Smooth muscle cell (in vitro differentiated cells): ENCODE measurements at regions not wholly inside any gene's neighbourhood (a gene's known extent, or its start where the extent isn't known, plus 50 kb on each side); places are given as distances from the start of the nearest gene placed in this dataset.

Experiments
- DNase-seq: peaks from one replicate; lab custom pipeline; 2025; ENCODE audit not compliant: unreplicated experiment; lab: John Stamatoyannopoulos, UW
- H2AFZ ChIP-seq: fragments of 200-600 bp; sonication (generic); 2 replicates; pipeline ENCODE4 v1.6.0; 2016; ENCODE audit warnings: antibody characterized with exemption, low read depth, mild to moderate bottlenecking
- H3F3A ChIP-seq: fragments of 200-600 bp; sonication (generic); 2 replicates; pipeline ENCODE4 v1.6.0; 2017; ENCODE audit warnings: antibody characterized with exemption, low read depth
- H3K27ac ChIP-seq: fragments of 200-600 bp; sonication (generic); 2 replicates; pipeline ENCODE4 v1.5.1; 2016; ENCODE audit warnings: low read depth, mild to moderate bottlenecking
- H3K27me3 ChIP-seq: fragments of 200-600 bp; sonication (generic); 2 replicates; pipeline ENCODE4 v1.6.1; 2016; ENCODE audit warnings: low read depth, mild to moderate bottlenecking
- H3K36me3 ChIP-seq: fragments of 200-600 bp; sonication (generic); 2 replicates; pipeline ENCODE4 v1.5.1; 2016; ENCODE audit warnings: low read depth
- H3K4me1 ChIP-seq: fragments of 200-600 bp; sonication (generic); 2 replicates; pipeline ENCODE4 v1.5.1; 2016; ENCODE audit warnings: low read depth
- H3K4me2 ChIP-seq: fragments of 200-600 bp; sonication (generic); 2 replicates; pipeline ENCODE4 v1.6.0; 2016; ENCODE audit warnings: mild to moderate bottlenecking
- H3K4me3 ChIP-seq: fragments of 200-600 bp; sonication (generic); 2 replicates; pipeline ENCODE4 v1.5.1; 2016; ENCODE audit warnings: mild to moderate bottlenecking
- H3K79me2 ChIP-seq: fragments of 200-600 bp; sonication (generic); 2 replicates; pipeline ENCODE4 v1.6.0; 2016; ENCODE audit warnings: low read depth, mild to moderate bottlenecking
- H3K9ac ChIP-seq: fragments of 200-600 bp; sonication (generic); 2 replicates; pipeline ENCODE4 v1.6.0; 2016; ENCODE audit warnings: low read depth
- H3K9me3 ChIP-seq: fragments of 200-600 bp; sonication (generic); replicated peaks from 2 replicates; pipeline ENCODE4 v1.5.1; 2016; ENCODE audit warnings: low read depth
- H4K20me1 ChIP-seq: fragments of 200-600 bp; sonication (generic); 2 replicates; pipeline ENCODE4 v1.6.0; 2016; ENCODE audit warnings: low read depth
- CTCF ChIP-seq: fragments of 200-600 bp; sonication (generic); IDR thresholded peaks from 2 replicates; pipeline ENCODE4 v1.5.1; 2017; ENCODE audit warnings: borderline replicate concordance, mild to moderate bottlenecking, antibody characterized with exemption; ENCODE audit not compliant: insufficient read depth, poor library complexity, severe bottlenecking
- WGBS: methylation state at CpG from one replicate; pipeline ENCODE4 v1.1.7; 2016; ENCODE audit warnings: low lambda C conversion rate; 5-methylcytosine and 5-hydroxymethylcytosine counted together

- 87% methylated on average over 5 of the region's 5 CpGs for WGBS
- H3K4me1 ChIP-seq: peaks cover 13% of the 10 kb centered on the region
- H3K9ac ChIP-seq: no peak overlapping the region
Observed at GRCh38 chr3:88812576-88812975, 294.8 kb upstream of the EPHA3 start.

GRCh38 chr3:88816445-88816844, 291.0 kb upstream of the EPHA3 start:
- Histone ChIP-seq H3K79me2 (no peaks in the 10 kb centered on the region), H3F3A (no peaks in the 10 kb centered on the region), H3K27me3 (no peaks in the 10 kb centered on the region), H3K4me3 (no peak overlapping the region), H3K27ac (no peak overlapping the region), H3K4me1 (no peaks in the 10 kb centered on the region), H3K9ac (no peak overlapping the region), H3K9me3 (no peaks in the 10 kb centered on the region), H3K4me2 (no peak overlapping the region), H2AFZ (no peak overlapping the region), H4K20me1 (no peaks in the 10 kb centered on the region), H3K36me3 (no peaks in the 10 kb centered on the region)
- 87% methylated on average over 4 of the region's 4 CpGs for WGBS
- no peak for TF ChIP-seq CTCF
- DNase-seq: no peak

More at GRCh38 chr3:88812576-88812975, 294.8 kb upstream of the EPHA3 start:
- no peaks in the 10 kb centered on the region for H3F3A ChIP-seq
- H3K27me3 ChIP-seq: no peaks in the 10 kb centered on the region
- H4K20me1 ChIP-seq: no peaks in the 10 kb centered on the region
- no peak for TF ChIP-seq CTCF
- no peak overlapping the region for H3K4me3 ChIP-seq
- H3K27ac ChIP-seq: no peak overlapping the region
- H3K9me3 ChIP-seq: no peaks in the 10 kb centered on the region
- no peak for DNase-seq
- H3K79me2 ChIP-seq: no peaks in the 10 kb centered on the region
- H3K36me3 ChIP-seq: no peaks in the 10 kb centered on the region
- H2AFZ ChIP-seq: no peak overlapping the region
- no peak overlapping the region for H3K4me2 ChIP-seq

- H3K36me3 ChIP-seq: no peaks in the 10 kb centered on the region
- H3K79me2 ChIP-seq: no peaks in the 10 kb centered on the region
- H3F3A ChIP-seq: no peaks in the 10 kb centered on the region
- no peak overlapping the region for H3K27ac ChIP-seq
- no peak overlapping the region for H3K9ac ChIP-seq
- H4K20me1 ChIP-seq: no peaks in the 10 kb centered on the region
- TF ChIP-seq CTCF: no peak
- H3K27me3 ChIP-seq: no peaks in the 10 kb centered on the region
- no peak overlapping the region for H3K4me3 ChIP-seq
- no peak overlapping the region for H3K4me2 ChIP-seq
- H3K9me3 ChIP-seq: no peaks in the 10 kb centered on the region
- 47% methylated on average over 5 of the region's 5 CpGs for WGBS
- H3K4me1 ChIP-seq: no peaks in the 10 kb centered on the region
- no peak for DNase-seq
- no peak overlapping the region for H2AFZ ChIP-seq
Observed at GRCh38 chr3:88824666-88825564, 282.5 kb upstream of the EPHA3 start.

- 76% methylated on average over 2 of the region's 2 CpGs for WGBS
- no peaks in the 10 kb centered on the region for H4K20me1 ChIP-seq
- no peak overlapping the region for H2AFZ ChIP-seq
- DNase-seq: no peak
- no peaks in the 10 kb centered on the region for H3K36me3 ChIP-seq
- H3K27me3 ChIP-seq: no peaks in the 10 kb centered on the region
- no peak overlapping the region for H3K9ac ChIP-seq
- no peak overlapping the region for H3K4me2 ChIP-seq
- H3K27ac ChIP-seq: no peak overlapping the region
- H3K79me2 ChIP-seq: no peaks in the 10 kb centered on the region
- no peaks in the 10 kb centered on the region for H3F3A ChIP-seq
- no peak for TF ChIP-seq CTCF
- H3K9me3 ChIP-seq: no peaks in the 10 kb centered on the region
- no peak overlapping the region for H3K4me3 ChIP-seq
- no peaks in the 10 kb centered on the region for H3K4me1 ChIP-seq
Observed at GRCh38 chr3:88828466-88828865, 279.0 kb upstream of the EPHA3 start.
